ENCODE measurements at regions not wholly inside any gene's neighbourhood (a gene's known extent, or its start where the extent isn't known, plus 50 kb on each side); places are given as distances from the start of the nearest gene placed in this dataset.

DNA sequence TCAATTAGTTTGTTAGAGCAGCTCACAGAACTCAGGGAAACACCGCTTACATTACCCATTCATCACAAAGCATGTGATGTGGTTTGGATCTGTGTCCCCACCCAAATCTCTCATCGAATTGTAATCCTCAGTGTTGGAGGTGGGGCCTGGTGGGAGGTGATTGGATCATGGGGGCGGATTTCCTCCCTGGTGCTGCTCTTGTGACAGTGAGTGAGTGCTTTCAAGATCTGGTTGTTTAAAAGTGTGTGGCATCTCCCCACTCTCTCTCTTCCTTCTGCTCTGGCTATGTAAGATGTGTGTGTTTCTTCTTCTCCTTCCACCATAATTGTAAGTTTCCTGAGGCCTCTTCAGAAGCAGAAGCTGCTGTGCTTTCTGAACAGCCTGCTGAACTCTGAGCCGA, 63.5 kb upstream of the AGPS start:
- H3K27ac ChIP-seq: no peak overlapping the region
- H3K4me3 ChIP-seq: no peak overlapping the region
- no peaks in the 10 kb centered on the region for H3K36me3 ChIP-seq (replicated peaks in 1 of 2)
- 87 to 88% (median 87%) methylated on average over 2 to 4 of the region's 4 CpGs for WGBS, 4 donors
- DNase-seq: no peak
- no peaks in the 10 kb centered on the region for H3K9me3 ChIP-seq (replicated peaks in 1 of 3)
- peaks cover 0 to 5% of the 10 kb centered on the region in 2 donors for H3K4me1 ChIP-seq (replicated peaks in 1 of 2)
- H3K27me3 ChIP-seq: no peaks in the 10 kb centered on the region
- intact Hi-C loops (cut with DNase I): loop anchor here in 1 of 2 donors (5.0 to 10.0 kb wide), 2 partner anchors 64 to 167 kb away; partner anchors contain the start of gene NFE2L2
- TF ChIP-seq POLR2A (IDR thresholded peaks at IDR 0.05) (no peak), CTCF (IDR thresholded peaks at IDR 0.05) (no peak)

DNA sequence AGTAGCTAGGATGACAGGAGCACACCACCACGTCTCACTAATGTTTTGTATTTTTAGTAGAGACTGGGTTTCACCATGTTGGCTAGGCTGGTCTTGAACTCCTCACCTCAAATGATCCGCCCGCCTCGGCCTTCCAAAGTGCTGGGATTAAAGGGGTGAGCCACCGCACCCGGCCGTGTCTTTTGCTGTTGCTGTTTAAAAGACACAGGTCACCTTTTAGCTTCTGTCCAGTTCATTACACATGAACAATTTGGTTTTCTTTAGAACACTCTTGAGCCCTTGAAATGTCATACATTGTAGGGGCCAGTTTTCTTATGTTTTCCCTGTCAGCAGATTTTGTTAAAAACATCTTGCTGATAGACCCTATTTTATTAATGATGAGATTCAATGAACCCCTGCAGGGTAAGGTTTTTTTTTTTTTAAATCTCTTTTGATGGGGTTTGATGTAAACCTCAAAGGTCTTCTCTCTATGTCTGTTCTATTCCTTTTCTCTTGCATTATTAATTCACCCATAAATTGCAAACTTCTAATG, 61.0 kb upstream of the AGPS start:
- no peak for DNase-seq
- Histone ChIP-seq H3K4me1 (replicated peaks in 1 of 2) (peaks cover 0 to 5% of the 10 kb centered on the region in 2 donors), H3K27me3 (no peaks in the 10 kb centered on the region), H3K27ac (no peak overlapping the region), H3K9me3 (replicated peaks in 1 of 3) (no peaks in the 10 kb centered on the region), H3K4me3 (no peak overlapping the region), H3K36me3 (replicated peaks in 1 of 2) (no peaks in the 10 kb centered on the region)
- intact Hi-C loops (cut with DNase I): loop anchor here (5.0 to 10.0 kb wide), 5 partner anchors 83 to 433 kb away; no protein-coding TSS in a partner anchor
- 75 to 87% (median 82%) methylated on average over 7 of the region's 7 CpGs for WGBS, 4 donors
- no peak for TF ChIP-seq POLR2A (IDR thresholded peaks at IDR 0.05)
- no peak for TF ChIP-seq CTCF (IDR thresholded peaks at IDR 0.05)

GRCh38 chr2:177332026-177332991, 60.3 kb upstream of the AGPS start:
- TF ChIP-seq CTCF (IDR thresholded peaks at IDR 0.05): peak; percentile 22 to 90 (median 70)
- TF ChIP-seq POLR2A (IDR thresholded peaks at IDR 0.05): no peak
- no peaks in the 10 kb centered on the region for H3K9me3 ChIP-seq (replicated peaks in 1 of 3)
- no peak overlapping the region for H3K4me3 ChIP-seq
- H3K4me1 ChIP-seq (replicated peaks in 1 of 2): peaks cover 0 to 5% of the 10 kb centered on the region in 2 donors
- intact Hi-C loops (cut with DNase I): loop anchor here (5.0 to 10.0 kb wide), 5 partner anchors 82 to 432 kb away; no protein-coding TSS in a partner anchor
- peak overlapping the region in 4 of 5 donors; percentile 17 to 55 (median 32) for H3K27ac ChIP-seq
- 20 to 24% (median 22%) methylated on average over 9 of the region's 9 CpGs for WGBS, 4 donors
- peak; percentile 41 to 72 (median 65) for DNase-seq
- H3K27me3 ChIP-seq: no peaks in the 10 kb centered on the region
- no peaks in the 10 kb centered on the region for H3K36me3 ChIP-seq (replicated peaks in 1 of 2)

GRCh38 chr2:177332992-177333388, 59.6 kb upstream of the AGPS start:
- WGBS, 4 donors: 44 to 72% (median 51%) methylated on average over 5 of the region's 5 CpGs
- no peak for TF ChIP-seq CTCF (IDR thresholded peaks at IDR 0.05)
- TF ChIP-seq POLR2A (IDR thresholded peaks at IDR 0.05): peak in 1 of 2 donors; percentile 42
- Histone ChIP-seq H3K27me3 (no peaks in the 10 kb centered on the region), H3K27ac (peak overlapping the region in 4 of 5 donors; percentile 8 to 33 (median 24)), H3K36me3 (replicated peaks in 1 of 2) (no peaks in the 10 kb centered on the region), H3K4me3 (no peak overlapping the region), H3K9me3 (replicated peaks in 1 of 3) (no peaks in the 10 kb centered on the region), H3K4me1 (replicated peaks in 1 of 2) (peaks cover 0 to 5% of the 10 kb centered on the region in 2 donors)
- intact Hi-C loops (cut with DNase I): loop anchor here (5.0 to 10.0 kb wide), 5 partner anchors 82 to 432 kb away; no protein-coding TSS in a partner anchor
- peak in 2 of 7 donors; percentile 26 to 58 for DNase-seq
